Effector CD4-positive, alpha-beta T cell (primary cell): ENCODE measurements at regions not wholly inside any gene's neighbourhood (a gene's known extent, or its start where the extent isn't known, plus 50 kb on each side); places are given as distances from the start of the nearest gene placed in this dataset.
"Not testable (repeated sequence)": the region's sequence is repeated elsewhere in the genome, so short reads cannot be mapped to it uniquely, and the experiment has no call there.

Experiments used
- DNase-seq: peaks from one replicate; pipeline ENCODE4 v3.0.0-alpha.2; 2020

- DNase-seq: no peak
Observed at GRCh38 chr11:69869311-69869939, 50.2 kb upstream of the FGF3 start.

GRCh38 chr11:69870766-69871165 lies 51.5 kb upstream of the FGF3 start:
- DNase-seq: no peak

GRCh38 chr11:69873166-69874077 lies 54.2 kb upstream of the FGF3 start:
- no peak for DNase-seq

- no peak for DNase-seq
Observed at GRCh38 chr11:69874178-69874983, 55.2 kb upstream of the FGF3 start.

GRCh38 chr11:69874984-69875624 lies 55.9 kb upstream of the FGF3 start:
- DNase-seq: no peak

GRCh38 chr11:69876013-69876412 lies 56.8 kb upstream of the FGF3 start:
- DNase-seq: no peak

- no peak for DNase-seq
Observed at GRCh38 chr11:69877235-69877634, 58.0 kb upstream of the FGF3 start.

GRCh38 chr11:69877704-69878103 lies 58.5 kb upstream of the FGF3 start:
- not testable (repeated sequence) for DNase-seq

GRCh38 chr11:69878144-69878883 lies 59.1 kb upstream of the FGF3 start:
- DNase-seq: no peak

- no peak for DNase-seq
Observed at GRCh38 chr11:69878927-69879728, 59.9 kb upstream of the FGF3 start.

- no peak for DNase-seq
Observed at GRCh38 chr11:69879729-69880005, 60.5 kb upstream of the FGF3 start.

- DNase-seq: no peak
Observed at GRCh38 chr11:69880041-69880825, 61.0 kb upstream of the FGF3 start.

GRCh38 chr11:69880826-69881445 lies 61.7 kb upstream of the FGF3 start:
- DNase-seq: no peak

GRCh38 chr11:69881467-69882269 lies 62.5 kb upstream of the FGF3 start:
- DNase-seq: no peak

GRCh38 chr11:69882270-69882608 lies 63.0 kb upstream of the FGF3 start:
- DNase-seq: no peak

- no peak for DNase-seq
Observed at GRCh38 chr11:69883292-69884255, 64.4 kb upstream of the FGF3 start.

- no peak for DNase-seq
Observed at GRCh38 chr11:69884286-69884685, 65.1 kb upstream of the FGF3 start.

- DNase-seq: no peak
Observed at GRCh38 chr11:69884751-69885150, 65.5 kb upstream of the FGF3 start.
